Neural cell (in vitro differentiated cells): ENCODE measurements at regions not wholly inside any gene's neighbourhood (a gene's known extent, or its start where the extent isn't known, plus 50 kb on each side); places are given as distances from the start of the nearest gene placed in this dataset.

ENCODE experiments used
- H2AFZ ChIP-seq: fragments of 200-600, 300-800 bp; sonication (generic), shearing (Covaris generic); 2 replicates; pipeline ENCODE4 v1.6.0; 2014; ENCODE audit warnings: low read depth, mild to moderate bottlenecking, antibody characterized with exemption, low read length, moderate library complexity
- H3F3A ChIP-seq: fragments of 200-600 bp; shearing (Covaris generic); 2 replicates; pipeline ENCODE4 v1.6.1; 2016; ENCODE audit warnings: mild to moderate bottlenecking, moderate library complexity, mixed read lengths, antibody characterized with exemption, low read length; ENCODE audit not compliant: insufficient read depth, poor library complexity, severe bottlenecking
- H3K27ac ChIP-seq: fragments of 200-600, 300-800 bp; sonication (generic), shearing (Covaris generic); 2 replicates; pipeline ENCODE4 v1.5.1; 2014; ENCODE audit warnings: mild to moderate bottlenecking, low read length, moderate library complexity
- H3K27me3 ChIP-seq: fragments of 300-800, 200-600 bp; sonication (generic), shearing (Covaris generic); 2 replicates; pipeline ENCODE4 v1.6.0; 2014; ENCODE audit warnings: mild to moderate bottlenecking, low read depth, low read length, moderate library complexity; ENCODE audit not compliant: insufficient read depth
- H3K36me3 ChIP-seq: fragments of 300-800, 200-600 bp; sonication (generic), shearing (Covaris generic); 2 replicates; pipeline ENCODE4 v1.5.1; 2014; ENCODE audit warnings: mild to moderate bottlenecking, antibody characterized with exemption, low read length, moderate library complexity; ENCODE audit not compliant: insufficient read depth
- H3K4me2 ChIP-seq: fragments of 300-800, 200-600 bp; sonication (generic), shearing (Covaris generic); 2 replicates; pipeline ENCODE4 v1.6.0; 2014; ENCODE audit warnings: mild to moderate bottlenecking, low read length
- H3K4me3 ChIP-seq: fragments of 300-800, 200-600 bp; sonication (generic), shearing (Covaris generic); 2 replicates; pipeline ENCODE4 v1.5.1; 2014; ENCODE audit warnings: mild to moderate bottlenecking, low read length, moderate library complexity
- H3K79me2 ChIP-seq: fragments of 200-600 bp; shearing (Covaris generic); replicated peaks from 2 replicates; pipeline ENCODE4 v1.6.0; 2014; ENCODE audit warnings: mild to moderate bottlenecking, low read length, moderate library complexity; ENCODE audit not compliant: insufficient read depth
- H3K9ac ChIP-seq: fragments of 300-800, 200-600 bp; sonication (generic), shearing (Covaris generic); 2 replicates; pipeline ENCODE4 v1.6.1; 2016; ENCODE audit warnings: mild to moderate bottlenecking, low read length, mixed read lengths
- H3K9me2 ChIP-seq: fragments of 200-600 bp; shearing (Covaris generic); 2 replicates; pipeline ENCODE4 v1.6.1; 2016; ENCODE audit warnings: mild to moderate bottlenecking, low read length, mixed read lengths; ENCODE audit not compliant: insufficient read depth
- H3K9me3 ChIP-seq: fragments of 200-600, 300-800 bp; sonication (generic), shearing (Covaris generic); 2 replicates; pipeline ENCODE4 v1.6.1; 2016; ENCODE audit warnings: mild to moderate bottlenecking, mixed run types, low read length, moderate library complexity, mixed read lengths
- H4K20me1 ChIP-seq: fragments of 200-600 bp; shearing (Covaris generic); 2 replicates; pipeline ENCODE4 v1.6.1; 2016; ENCODE audit warnings: mild to moderate bottlenecking, mixed run types; ENCODE audit not compliant: insufficient read depth
- CTCF ChIP-seq: fragments of 450-650 bp; IDR thresholded peaks from 2 replicates; pipeline ENCODE4 v1.5.1; 2014; ENCODE audit warnings: antibody characterized with exemption, mild to moderate bottlenecking, moderate library complexity; ENCODE audit not compliant: poor library complexity, severe bottlenecking
- EP300 ChIP-seq: fragments of 450-650 bp; conservative IDR thresholded peaks from 2 replicates; pipeline ENCODE4 v1.6.1; 2014; ENCODE audit warnings: antibody characterized with exemption, mild to moderate bottlenecking, moderate library complexity; ENCODE audit not compliant: poor library complexity, severe bottlenecking
- EZH2 ChIP-seq: fragments of 200-600, 300-800 bp; shearing (Covaris generic), sonication (generic); IDR thresholded peaks from 2 replicates; pipeline ENCODE4 v1.6.1; 2014; ENCODE audit warnings: antibody characterized with exemption, low read length, borderline replicate concordance, mild to moderate bottlenecking; ENCODE audit not compliant: insufficient read depth, poor library complexity, severe bottlenecking
- MXI1 ChIP-seq: fragments of 450-650 bp; conservative IDR thresholded peaks from 2 replicates; pipeline ENCODE4 v1.6.1; 2014; ENCODE audit warnings: antibody characterized with exemption, mild to moderate bottlenecking; ENCODE audit not compliant: poor library complexity, severe bottlenecking
- POLR2AphosphoS5 ChIP-seq: IDR thresholded peaks from 2 replicates; pipeline ENCODE4 v1.6.1; 2012
- RAD21 ChIP-seq: fragments of 450-650 bp; conservative IDR thresholded peaks from 2 replicates; pipeline ENCODE4 v1.6.1; 2014; ENCODE audit warnings: antibody characterized with exemption, mild to moderate bottlenecking, moderate library complexity
- SMC3 ChIP-seq: fragments of 450-650 bp; conservative IDR thresholded peaks from 2 replicates; pipeline ENCODE4 v1.6.1; 2014; ENCODE audit warnings: antibody characterized with exemption, mild to moderate bottlenecking, moderate library complexity; ENCODE audit not compliant: poor library complexity
- TAF1 ChIP-seq: IDR thresholded peaks from 2 replicates; pipeline ENCODE4 v1.6.1; 2012; ENCODE audit warnings: low read depth
- TF ChIP-seq, protein P1 (sequence below): IDR thresholded peaks from 2 replicates; pipeline ENCODE4 v1.6.1; 2012; ENCODE audit warnings: borderline replicate concordance

GRCh38 chr12:92362785-92363184 lies 217.1 kb upstream of the BTG1 start:
- Histone ChIP-seq H3K79me2 (no peaks in the 10 kb centered on the region), H3K27me3 (no peaks in the 10 kb centered on the region), H3K36me3 (no peaks in the 10 kb centered on the region), H3K27ac (no peak overlapping the region), H2AFZ (no peak overlapping the region), H3K4me2 (no peak overlapping the region), H3K9ac (no peak overlapping the region), H3F3A (no peaks in the 10 kb centered on the region), H3K9me2 (no peaks in the 10 kb centered on the region), H3K9me3 (no peaks in the 10 kb centered on the region), H3K4me3 (no peak overlapping the region), H4K20me1 (no peaks in the 10 kb centered on the region)
- TF ChIP-seq POLR2AphosphoS5 (no peak), EP300 (no peak), MXI1 (no peak), CTCF (no peak), EZH2 (no peak), TAF1 (no peak), RAD21 (no peak)
- TF ChIP-seq, protein P1, sequence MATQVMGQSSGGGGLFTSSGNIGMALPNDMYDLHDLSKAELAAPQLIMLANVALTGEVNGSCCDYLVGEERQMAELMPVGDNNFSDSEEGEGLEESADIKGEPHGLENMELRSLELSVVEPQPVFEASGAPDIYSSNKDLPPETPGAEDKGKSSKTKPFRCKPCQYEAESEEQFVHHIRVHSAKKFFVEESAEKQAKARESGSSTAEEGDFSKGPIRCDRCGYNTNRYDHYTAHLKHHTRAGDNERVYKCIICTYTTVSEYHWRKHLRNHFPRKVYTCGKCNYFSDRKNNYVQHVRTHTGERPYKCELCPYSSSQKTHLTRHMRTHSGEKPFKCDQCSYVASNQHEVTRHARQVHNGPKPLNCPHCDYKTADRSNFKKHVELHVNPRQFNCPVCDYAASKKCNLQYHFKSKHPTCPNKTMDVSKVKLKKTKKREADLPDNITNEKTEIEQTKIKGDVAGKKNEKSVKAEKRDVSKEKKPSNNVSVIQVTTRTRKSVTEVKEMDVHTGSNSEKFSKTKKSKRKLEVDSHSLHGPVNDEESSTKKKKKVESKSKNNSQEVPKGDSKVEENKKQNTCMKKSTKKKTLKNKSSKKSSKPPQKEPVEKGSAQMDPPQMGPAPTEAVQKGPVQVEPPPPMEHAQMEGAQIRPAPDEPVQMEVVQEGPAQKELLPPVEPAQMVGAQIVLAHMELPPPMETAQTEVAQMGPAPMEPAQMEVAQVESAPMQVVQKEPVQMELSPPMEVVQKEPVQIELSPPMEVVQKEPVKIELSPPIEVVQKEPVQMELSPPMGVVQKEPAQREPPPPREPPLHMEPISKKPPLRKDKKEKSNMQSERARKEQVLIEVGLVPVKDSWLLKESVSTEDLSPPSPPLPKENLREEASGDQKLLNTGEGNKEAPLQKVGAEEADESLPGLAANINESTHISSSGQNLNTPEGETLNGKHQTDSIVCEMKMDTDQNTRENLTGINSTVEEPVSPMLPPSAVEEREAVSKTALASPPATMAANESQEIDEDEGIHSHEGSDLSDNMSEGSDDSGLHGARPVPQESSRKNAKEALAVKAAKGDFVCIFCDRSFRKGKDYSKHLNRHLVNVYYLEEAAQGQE, result no peak

DNA sequence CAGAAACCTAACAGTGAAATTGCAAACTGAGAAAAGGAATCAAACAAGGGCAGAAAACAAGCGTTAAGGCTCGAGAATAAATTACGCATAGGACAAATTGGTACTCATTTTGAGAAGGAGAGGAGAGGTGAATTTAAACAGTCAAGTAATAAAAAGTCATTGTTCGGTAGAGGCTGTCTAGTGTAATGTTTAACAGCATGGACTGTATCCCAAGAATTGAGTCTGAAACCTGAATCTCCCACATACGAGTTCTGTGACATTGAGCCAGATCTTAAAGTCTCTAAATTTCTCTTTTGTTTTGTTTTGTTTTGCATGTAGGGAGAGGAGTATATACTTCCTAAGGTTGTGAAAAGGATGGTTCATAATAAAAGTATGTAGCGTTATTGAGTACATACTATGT lies 216.5 kb upstream of the BTG1 start:
- no peak overlapping the region for H3K4me2 ChIP-seq
- TF ChIP-seq EZH2 (no peak), SMC3 (no peak)
- H2AFZ ChIP-seq, result no peak overlapping the region
- no peaks in the 10 kb centered on the region for H3K79me2 ChIP-seq
- H3K9me2 ChIP-seq, result no peaks in the 10 kb centered on the region
- H3K9me3 ChIP-seq, result no peaks in the 10 kb centered on the region
- H3K9ac ChIP-seq, result no peak overlapping the region
- no peak overlapping the region for H3K4me3 ChIP-seq
- H3K27me3 ChIP-seq, result no peaks in the 10 kb centered on the region
- no peaks in the 10 kb centered on the region for H4K20me1 ChIP-seq
- H3K36me3 ChIP-seq, result no peaks in the 10 kb centered on the region
- no peak overlapping the region for H3K27ac ChIP-seq
- no peaks in the 10 kb centered on the region for H3F3A ChIP-seq

DNA sequence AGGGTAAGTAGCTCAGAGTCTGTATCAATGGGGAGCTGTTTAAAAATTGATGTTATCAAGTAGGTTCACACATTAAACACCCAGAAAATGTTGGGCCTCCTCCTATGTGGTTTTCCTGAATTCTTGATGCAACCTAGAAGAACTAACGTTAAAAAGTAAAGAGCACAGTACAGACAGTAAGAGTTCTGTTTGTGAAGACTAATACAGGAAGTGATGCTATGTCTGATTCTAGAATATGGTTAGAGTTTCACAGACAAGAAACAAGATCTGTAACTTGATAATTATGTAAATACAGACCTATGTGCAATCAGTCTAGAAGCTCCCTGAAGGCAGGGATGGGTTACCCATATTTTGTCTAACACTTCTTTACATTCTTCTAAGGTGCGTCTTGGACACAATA lies 214.9 kb upstream of the BTG1 start:
- Histone ChIP-seq H3F3A (no peaks in the 10 kb centered on the region), H3K79me2 (no peaks in the 10 kb centered on the region), H3K4me3 (no peak overlapping the region), H3K4me2 (no peak overlapping the region), H3K9ac (no peak overlapping the region), H3K27ac (no peak overlapping the region), H3K36me3 (no peaks in the 10 kb centered on the region), H2AFZ (no peak overlapping the region), H4K20me1 (no peaks in the 10 kb centered on the region), H3K9me2 (no peaks in the 10 kb centered on the region), H3K27me3 (no peaks in the 10 kb centered on the region), H3K9me3 (no peaks in the 10 kb centered on the region)
- TF ChIP-seq SMC3, result no peak
- TF ChIP-seq TAF1, result no peak
- no peak for TF ChIP-seq EZH2
- no peak for TF ChIP-seq RAD21
- TF ChIP-seq, protein P1, result no peak
- no peak for TF ChIP-seq CTCF
- no peak for TF ChIP-seq MXI1
- TF ChIP-seq POLR2AphosphoS5, result no peak
- no peak for TF ChIP-seq EP300
